ENCODE measurements at regions not wholly inside any gene's neighbourhood (a gene's known extent, or its start where the extent isn't known, plus 50 kb on each side); places are given as distances from the start of the nearest gene placed in this dataset.

- no peaks in the 10 kb centered on the region for H4K20me1 ChIP-seq (replicated peaks; ENCODE audit: insufficient read depth)
- H3K9me2 ChIP-seq (ENCODE audit: insufficient read depth), result no peaks in the 10 kb centered on the region; the same call in 1 of the 2 replicates
- no peaks in the 10 kb centered on the region for H3K36me3 ChIP-seq (ENCODE audit: insufficient read depth)
- DNase-seq (ENCODE audit: low spot score) (peak; percentile 58), ATAC-seq (peak; percentile 81)
- H3K27me3 ChIP-seq (ENCODE audit: insufficient read depth), result no peaks in the 10 kb centered on the region
- peaks cover 27% of the 10 kb centered on the region for H3K4me1 Mint-ChIP-seq
- H3F3A ChIP-seq (replicated peaks; ENCODE audit: low read depth), result peaks cover 9% of the 10 kb centered on the region; the same call in 1 of the 2 replicates
- H3K79me2 ChIP-seq (replicated peaks; ENCODE audit: insufficient read depth), result no peaks in the 10 kb centered on the region
- H3K27me3 Mint-ChIP-seq (ENCODE audit: insufficient read depth, low read depth, poor library complexity), result peaks cover 9% of the 10 kb centered on the region
- peak overlapping the region; percentile 61; the same call in 1 of the 2 replicates for H3K27ac ChIP-seq (ENCODE audit: low read depth)
- TF ChIP-seq CREB1 (CRISPR knock-in tag; IDR thresholded peaks at IDR 0.05; ENCODE audit: low read depth) (no peak), STAT1 (IDR thresholded peaks at IDR 0.05; ENCODE audit: unreplicated experiment) (no peak), CTCF (conservative IDR thresholded peaks at IDR 0.05; ENCODE audit: low read depth in 2 of 2) (no peak), NANOG (IDR thresholded peaks at IDR 0.05; ENCODE audit: borderline replicate concordance) (no peak), ZNF114 (CRISPR knock-in tag; IDR thresholded peaks at IDR 0.05) (no peak), JUNB (IDR thresholded peaks at IDR 0.05; ENCODE audit: unreplicated experiment) (no peak), REST (IDR thresholded peaks at IDR 0.05; ENCODE audit: unreplicated experiment) (no peak), ZNF462 (CRISPR knock-in tag; IDR thresholded peaks at IDR 0.05) (no peak), EZH2 (IDR thresholded peaks at IDR 0.05; ENCODE audit: low read depth, unreplicated experiment) (no peak), EZH2phosphoT487 (IDR thresholded peaks at IDR 0.05; ENCODE audit: unreplicated experiment) (no peak), POLR2AphosphoS5 (IDR thresholded peaks at IDR 0.05; ENCODE audit: low read depth) (no peak)
- H3K36me3 Mint-ChIP-seq (ENCODE audit: low read depth), result peaks cover 10% of the 10 kb centered on the region
- no peak overlapping the region for H3K4me3 Mint-ChIP-seq
- no peak overlapping the region; the same call in 1 of the 2 replicates for H3K4me2 ChIP-seq
- H3K4me1 ChIP-seq (ENCODE audit: insufficient read depth), result peaks cover 27% of the 10 kb centered on the region
- peak overlapping the region; percentile 79 for H3K27ac Mint-ChIP-seq
- peak overlapping the region; percentile 6 for H2AFZ ChIP-seq
- H3K4me3 ChIP-seq, result no peak overlapping the region
- H3K9me3 Mint-ChIP-seq, result peaks cover 15% of the 10 kb centered on the region
Observed at GRCh38 chr19:34082289-34083077, 89.8 kb upstream of the LSM14A start.

All from GM23338 (cell line).